NT2/D1 (cell line): ENCODE measurements at regions not wholly inside any gene's neighbourhood (a gene's known extent, or its start where the extent isn't known, plus 50 kb on each side); places are given as distances from the start of the nearest gene placed in this dataset.
A peak's percentile ranks its signal among the peaks of the same experiment; 100 is the strongest.

Experiments used
- DNase-seq: peaks from one replicate; pipeline ENCODE4 v3.0.0-alpha.2; 2011; ENCODE audit warnings: low read depth, low spot score
- H3K27me3 ChIP-seq: 2 replicates; pipeline ENCODE4 v1.6.0; 2011; ENCODE audit warnings: mild to moderate bottlenecking; ENCODE audit not compliant: insufficient read length, insufficient read depth
- H3K36me3 ChIP-seq: 2 replicates; pipeline ENCODE4 v1.6.1; 2011; ENCODE audit warnings: mild to moderate bottlenecking, low read length, mixed read lengths; ENCODE audit not compliant: insufficient read depth, insufficient read length
- H3K4me1 ChIP-seq: 2 replicates; pipeline ENCODE4 v1.5.1; 2011; ENCODE audit not compliant: insufficient read depth, insufficient read length
- H3K4me3 ChIP-seq: 2 replicates; pipeline ENCODE4 v1.5.1; 2011; ENCODE audit warnings: low read depth; ENCODE audit not compliant: insufficient read length
- H3K9ac ChIP-seq: 2 replicates; pipeline ENCODE4 v1.6.0; 2011; ENCODE audit warnings: low read depth; ENCODE audit not compliant: insufficient read length
- H3K9me3 ChIP-seq: 2 replicates; pipeline ENCODE4 v1.5.1; 2011; ENCODE audit warnings: mild to moderate bottlenecking, low read length; ENCODE audit not compliant: insufficient read depth
- SUZ12 ChIP-seq: IDR thresholded peaks from 2 replicates; pipeline ENCODE4 v1.6.1; 2011; ENCODE audit not compliant: insufficient read length, insufficient read depth; ENCODE audit errors: extremely low read depth
- YY1 ChIP-seq: IDR thresholded peaks from 2 replicates; pipeline ENCODE4 v1.6.1; 2011; ENCODE audit not compliant: insufficient read length, insufficient read depth
- ZNF274 ChIP-seq: IDR thresholded peaks from 2 replicates; pipeline ENCODE4 v1.6.1; 2011; ENCODE audit warnings: mild to moderate bottlenecking, low read depth, low read length

DNA sequence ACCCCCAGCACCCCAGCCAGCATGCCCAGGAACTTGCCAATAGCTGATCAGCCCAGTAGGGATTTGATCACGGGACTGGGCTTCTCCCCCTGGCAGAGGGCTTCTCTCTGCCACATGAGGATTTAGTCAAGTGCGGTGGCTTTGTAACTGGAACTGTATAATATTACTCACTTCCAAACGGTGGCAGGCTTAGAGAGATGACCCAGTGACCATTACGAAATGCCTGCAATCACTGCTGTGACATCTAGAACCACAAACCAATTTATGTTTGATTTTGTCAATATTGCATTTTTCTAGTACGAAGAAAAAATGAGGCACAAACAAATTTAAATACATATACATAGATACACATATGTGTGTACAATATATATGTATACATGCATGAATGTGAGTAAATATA is 192.1 kb downstream of the ERCC6L2 start:
- Histone ChIP-seq H3K4me1 (peaks cover 8% of the 10 kb centered on the region), H3K36me3 (no peaks in the 10 kb centered on the region), H3K4me3 (no peak overlapping the region), H3K27me3 (peaks cover 2% of the 10 kb centered on the region), H3K9me3 (no peaks in the 10 kb centered on the region), H3K9ac (no peak overlapping the region)
- no peak for DNase-seq
- TF ChIP-seq SUZ12 (no peak), YY1 (no peak), ZNF274 (no peak)

DNA sequence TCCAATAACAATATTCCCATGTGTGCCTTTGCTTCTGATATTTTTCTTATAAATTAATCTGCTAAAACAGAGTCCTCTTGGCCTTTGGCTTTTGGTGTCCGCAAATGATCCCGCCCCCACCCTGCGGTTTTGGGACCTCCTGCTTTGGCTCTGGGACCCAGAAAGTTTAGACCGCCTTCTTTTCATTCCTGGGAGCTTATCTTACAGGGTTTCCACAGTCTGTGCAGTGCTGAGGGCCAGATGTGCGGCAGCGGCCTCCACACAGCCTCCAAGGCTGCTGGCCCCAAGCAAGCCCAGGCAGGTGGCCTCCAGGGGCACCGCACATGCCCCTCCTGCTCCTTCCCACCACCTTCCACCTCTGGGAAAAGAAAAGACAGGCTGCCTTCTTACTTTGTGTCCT is 191.5 kb downstream of the ERCC6L2 start:
- peaks cover 2% of the 10 kb centered on the region for H3K27me3 ChIP-seq
- H3K9me3 ChIP-seq, result no peaks in the 10 kb centered on the region
- H3K4me3 ChIP-seq, result no peak overlapping the region
- no peak for DNase-seq
- no peak overlapping the region for H3K9ac ChIP-seq
- H3K4me1 ChIP-seq, result peaks cover 8% of the 10 kb centered on the region
- H3K36me3 ChIP-seq, result no peaks in the 10 kb centered on the region
- no peak for TF ChIP-seq YY1
- TF ChIP-seq ZNF274, result no peak
- no peak for TF ChIP-seq SUZ12

DNA sequence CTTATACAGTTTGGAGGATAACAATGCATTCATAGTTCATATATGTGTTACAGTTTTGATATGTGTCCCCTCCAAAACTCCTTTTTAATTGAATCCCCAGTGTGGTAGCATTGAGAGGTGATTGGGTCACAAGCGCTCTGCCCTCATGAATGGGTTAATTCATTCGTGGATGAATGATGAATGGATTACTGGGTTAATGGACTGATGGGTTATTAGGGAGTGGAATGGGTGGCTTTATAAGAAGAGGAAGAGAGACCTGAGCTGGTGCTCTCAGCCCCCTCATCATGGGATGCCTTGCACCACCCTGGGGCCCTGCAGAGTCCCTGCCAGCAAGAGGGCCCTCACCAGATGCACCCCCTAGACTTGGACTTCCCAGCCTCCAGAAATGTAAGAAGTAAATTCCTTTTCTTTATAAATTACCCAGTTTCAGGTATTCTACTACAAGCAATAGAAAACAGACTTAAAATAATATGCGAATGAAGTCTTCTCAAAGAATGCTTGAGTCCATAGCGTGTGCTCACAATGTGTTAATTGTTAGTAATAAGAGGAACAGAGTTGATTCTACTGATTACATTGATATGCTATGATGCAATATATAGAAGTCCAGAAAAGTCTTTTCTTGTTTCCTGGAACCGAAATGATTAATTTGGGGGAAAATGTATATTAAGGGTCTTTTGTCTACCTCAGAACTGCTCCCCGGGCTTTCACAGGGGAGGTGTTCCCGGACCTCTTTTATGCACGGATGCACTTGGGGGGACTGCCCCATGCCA is 190.2 kb downstream of the ERCC6L2 start:
- H3K4me3 ChIP-seq, result no peak overlapping the region
- no peaks in the 10 kb centered on the region for H3K9me3 ChIP-seq
- H3K27me3 ChIP-seq, result peaks cover 2% of the 10 kb centered on the region
- peaks cover 11% of the 10 kb centered on the region for H3K4me1 ChIP-seq
- no peak overlapping the region for H3K9ac ChIP-seq
- TF ChIP-seq ZNF274 (no peak), YY1 (no peak), SUZ12 (no peak)
- no peaks in the 10 kb centered on the region for H3K36me3 ChIP-seq
- DNase-seq, result no peak

GRCh38 chr9:96064826-96065481 is 189.5 kb downstream of the ERCC6L2 start:
- no peak for TF ChIP-seq SUZ12
- TF ChIP-seq ZNF274, result no peak
- no peak for TF ChIP-seq YY1
- H3K4me1 ChIP-seq, result peaks cover 11% of the 10 kb centered on the region
- no peak overlapping the region for H3K9ac ChIP-seq
- no peaks in the 10 kb centered on the region for H3K36me3 ChIP-seq
- peaks cover 2% of the 10 kb centered on the region for H3K27me3 ChIP-seq
- DNase-seq, result no peak
- no peaks in the 10 kb centered on the region for H3K9me3 ChIP-seq
- no peak overlapping the region for H3K4me3 ChIP-seq

- Histone ChIP-seq H3K4me1 (peaks cover 11% of the 10 kb centered on the region), H3K27me3 (peaks cover 2% of the 10 kb centered on the region), H3K36me3 (no peaks in the 10 kb centered on the region), H3K9ac (no peak overlapping the region), H3K4me3 (no peak overlapping the region), H3K9me3 (0 out of 2 replicates have a peak, but pooled peaks cover 3% of the 10 kb centered on the region)
- TF ChIP-seq YY1 (no peak), SUZ12 (no peak), ZNF274 (no peak)
- no peak for DNase-seq
Observed at GRCh38 chr9:96062854-96063253, 187.4 kb downstream of the ERCC6L2 start.

DNA sequence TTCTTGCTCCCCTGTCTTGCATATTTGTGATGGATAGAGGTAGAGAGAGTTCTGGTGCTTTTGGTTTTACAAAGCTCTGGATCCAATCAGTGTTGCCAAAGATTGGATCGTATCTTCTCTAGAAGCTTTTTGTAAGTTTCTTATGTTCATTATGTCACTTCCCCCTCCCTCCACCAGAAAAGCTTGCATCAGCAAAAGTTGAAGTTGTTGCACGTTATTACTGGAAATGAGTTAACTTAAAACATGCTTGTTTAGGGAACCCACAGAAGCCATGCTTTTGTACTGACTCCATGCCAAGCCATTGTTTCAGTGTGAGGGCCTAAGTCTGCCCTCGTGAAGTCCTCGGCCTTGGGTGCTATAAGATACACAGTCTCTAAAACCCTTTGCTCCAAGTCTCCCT is 186.5 kb downstream of the ERCC6L2 start:
- Histone ChIP-seq H3K36me3 (no peaks in the 10 kb centered on the region), H3K27me3 (peaks cover 2% of the 10 kb centered on the region), H3K4me3 (no peak overlapping the region), H3K4me1 (peaks cover 8% of the 10 kb centered on the region), H3K9me3 (peaks cover 11% of the 10 kb centered on the region; the same call in 1 of the 2 replicates), H3K9ac (no peak overlapping the region)
- TF ChIP-seq ZNF274 (no peak), YY1 (no peak), SUZ12 (no peak)
- no peak for DNase-seq

DNA sequence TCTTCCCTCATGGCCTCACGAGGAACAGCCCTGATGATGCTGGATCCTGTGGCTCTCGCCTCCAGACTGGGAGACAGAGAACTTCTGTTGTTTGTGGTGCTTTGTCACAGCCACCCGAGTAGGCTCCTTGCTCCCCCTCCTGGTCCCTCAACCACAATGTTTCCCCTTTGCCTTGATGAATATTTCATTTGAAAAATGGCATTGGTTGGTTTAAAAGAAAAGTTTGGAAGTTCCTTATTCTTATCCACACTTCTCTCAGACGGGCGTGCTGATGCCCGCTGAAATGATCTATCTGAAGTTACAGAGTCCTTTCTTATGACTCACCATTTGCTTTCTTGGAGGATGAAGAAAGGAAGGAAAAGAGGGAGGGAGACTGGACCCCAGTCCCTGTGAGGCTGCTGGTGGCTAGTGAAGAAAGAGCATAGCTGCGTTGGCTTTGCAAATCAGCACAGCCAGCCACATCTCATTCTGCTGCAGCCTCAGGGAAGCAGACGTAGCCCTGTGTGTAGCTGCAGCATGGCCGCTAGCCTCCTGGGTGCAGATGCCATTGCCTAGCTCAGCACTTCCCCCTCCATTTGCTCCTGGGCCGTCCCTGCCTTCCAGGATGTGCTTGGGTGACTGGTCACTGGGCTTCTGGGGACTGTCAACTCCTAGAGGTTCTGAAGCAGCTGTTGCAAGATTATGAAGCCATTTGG is 185.9 kb downstream of the ERCC6L2 start:
- H3K9ac ChIP-seq, result no peak overlapping the region
- H3K36me3 ChIP-seq, result no peaks in the 10 kb centered on the region
- peak; percentile 36 for DNase-seq
- peaks cover 2% of the 10 kb centered on the region for H3K27me3 ChIP-seq
- peaks cover 8% of the 10 kb centered on the region for H3K4me1 ChIP-seq
- TF ChIP-seq SUZ12 (no peak), YY1 (no peak), ZNF274 (no peak)
- no peak overlapping the region for H3K4me3 ChIP-seq
- peaks cover 17% of the 10 kb centered on the region; the same call in 1 of the 2 replicates for H3K9me3 ChIP-seq
